HG02885 (cell line): ENCODE measurements at regions not wholly inside any gene's neighbourhood (a gene's known extent, or its start where the extent isn't known, plus 50 kb on each side); places are given as distances from the start of the nearest gene placed in this dataset.

Experiments
- ATAC-seq: cut with Tn5 transposase; IDR thresholded peaks from one replicate; pipeline ENCODE4 v1.9.1; 2021; ENCODE audit warnings: mild to moderate bottlenecking; ENCODE audit not compliant: unreplicated experiment, poor library complexity

- ATAC-seq: no peak
Measured at GRCh38 chr13:58852076-58852475, 1220.5 kb downstream of the PCDH17 start.

- ATAC-seq: no peak
Measured at GRCh38 chr13:58855283-58855682, 1223.7 kb downstream of the PCDH17 start.

GRCh38 chr13:58858870-58859371 is 1227.4 kb downstream of the PCDH17 start:
- no peak for ATAC-seq

- ATAC-seq: no peak
Measured at GRCh38 chr13:58865286-58865685, 1233.7 kb downstream of the PCDH17 start.

GRCh38 chr13:58869566-58869965 is 1238.0 kb downstream of the PCDH17 start:
- ATAC-seq: no peak

- no peak for ATAC-seq
Measured at GRCh38 chr13:58876473-58876872, 1244.9 kb downstream of the PCDH17 start.

GRCh38 chr13:58879114-58879513 is 1247.6 kb downstream of the PCDH17 start:
- no peak for ATAC-seq

GRCh38 chr13:58882516-58882915 is 1251.0 kb downstream of the PCDH17 start:
- ATAC-seq: no peak

- ATAC-seq: no peak
Measured at GRCh38 chr13:58883405-58883804, 1251.9 kb downstream of the PCDH17 start.

- ATAC-seq: no peak
Measured at GRCh38 chr13:58884353-58885209, 1253.0 kb downstream of the PCDH17 start.

- ATAC-seq: no peak
Measured at GRCh38 chr13:58889474-58889873, 1257.9 kb downstream of the PCDH17 start.

- no peak for ATAC-seq
Measured at GRCh38 chr13:58893396-58893795, 1261.9 kb downstream of the PCDH17 start.

- ATAC-seq: no peak
Measured at GRCh38 chr13:58906329-58907007, 1257.3 kb downstream of the DIAPH3 start.

GRCh38 chr13:58907347-58907746 is 1256.4 kb downstream of the DIAPH3 start:
- no peak for ATAC-seq

GRCh38 chr13:58908019-58908679 is 1255.6 kb downstream of the DIAPH3 start:
- no peak for ATAC-seq

- ATAC-seq: no peak
Measured at GRCh38 chr13:58919551-58919950, 1244.2 kb downstream of the DIAPH3 start.

GRCh38 chr13:58921129-58921528 is 1242.6 kb downstream of the DIAPH3 start:
- ATAC-seq: no peak

- no peak for ATAC-seq
Measured at GRCh38 chr13:58926858-58927257, 1236.9 kb downstream of the DIAPH3 start.

- ATAC-seq: no peak
Measured at GRCh38 chr13:58933475-58933874, 1230.3 kb downstream of the DIAPH3 start.

- no peak for ATAC-seq
Measured at GRCh38 chr13:58935689-58936088, 1228.0 kb downstream of the DIAPH3 start.

GRCh38 chr13:58946274-58946673 is 1217.5 kb downstream of the DIAPH3 start:
- ATAC-seq: no peak
